MCF 10A (cell line): ENCODE measurements at regions not wholly inside any gene's neighbourhood (a gene's known extent, or its start where the extent isn't known, plus 50 kb on each side); places are given as distances from the start of the nearest gene placed in this dataset.
A peak's percentile ranks its signal among the peaks of the same experiment; 100 is the strongest.
"Not testable (repeated sequence)": the region's sequence is repeated elsewhere in the genome, so short reads cannot be mapped to it uniquely, and the experiment has no call there.

ENCODE experiments used
- BruUV-seq: library from RNA; stranded (reverse); fragments of 400-500 nt; replicated peaks from 2 replicates; lab custom pipeline; 2021; lab: Mats Ljungman, UMichigan
- CTCF ChIA-PET: fragments of 300-600 bp; sonication (Branson Sonifier 250); formaldehyde crosslinking; extraction: SDS; loops from one replicate; lab custom pipeline; 2021; ENCODE audit warnings: antibody characterized with exemption, inconsistent platforms; lab: Yijun Ruan, JAX
- POLR2A ChIA-PET: fragments of 300-600, 350-650 bp; sonication (Branson Sonifier 250); formaldehyde crosslinking; extraction: SDS; loops from one replicate; lab custom pipeline; 2020; ENCODE audit warnings: antibody characterized with exemption, inconsistent platforms; lab: Yijun Ruan, JAX
- DNase-seq: peaks from one replicate; pipeline ENCODE4 v3.0.0-alpha.2; 2018; ENCODE audit not compliant: unreplicated experiment
- H3K27ac Mint-ChIP-seq: one replicate; pipeline ENCODE4 v1.8.0; 2022; ENCODE audit warnings: mild to moderate bottlenecking, low read depth, mixed read lengths; ENCODE audit not compliant: unreplicated experiment
- H3K27me3 Mint-ChIP-seq: one replicate; pipeline ENCODE4 v1.8.0; 2022; ENCODE audit warnings: mixed read lengths; ENCODE audit not compliant: insufficient read depth, unreplicated experiment
- H3K36me3 Mint-ChIP-seq: one replicate; pipeline ENCODE4 v1.8.0; 2022; ENCODE audit warnings: mild to moderate bottlenecking, moderate library complexity, mixed read lengths; ENCODE audit not compliant: insufficient read depth, unreplicated experiment
- H3K4me1 Mint-ChIP-seq: one replicate; pipeline ENCODE4 v1.8.0; 2022; ENCODE audit warnings: mixed read lengths; ENCODE audit not compliant: insufficient read depth, unreplicated experiment
- H3K4me3 Mint-ChIP-seq: one replicate; pipeline ENCODE4 v1.8.0; 2022; ENCODE audit warnings: mild to moderate bottlenecking, moderate library complexity, mixed read lengths; ENCODE audit not compliant: unreplicated experiment
- H3K9me3 Mint-ChIP-seq: one replicate; pipeline ENCODE4 v1.8.0; 2022; ENCODE audit warnings: mixed read lengths; ENCODE audit not compliant: unreplicated experiment
- intact Hi-C: fragments of 100-400 bp; cut with micrococcal nuclease; formaldehyde crosslinking; loops from 2 replicates; pipeline ENCODE4 v1.14.1; 2022
- TF ChIP-seq, protein P1 (sequence below): fragments of 200-600 bp; IDR thresholded peaks from one replicate; pipeline ENCODE4 v1.8.0; 2022; ENCODE audit warnings: antibody characterized with exemption, mild to moderate bottlenecking; ENCODE audit not compliant: unreplicated experiment

GRCh38 chr5:125075567-125075966 is 329.1 kb upstream of the ZNF608 start:
- BruUV-seq: no TSS peak
- intact Hi-C loops: no loop called here
- H3K4me3 Mint-ChIP-seq: no peak overlapping the region

DNA sequence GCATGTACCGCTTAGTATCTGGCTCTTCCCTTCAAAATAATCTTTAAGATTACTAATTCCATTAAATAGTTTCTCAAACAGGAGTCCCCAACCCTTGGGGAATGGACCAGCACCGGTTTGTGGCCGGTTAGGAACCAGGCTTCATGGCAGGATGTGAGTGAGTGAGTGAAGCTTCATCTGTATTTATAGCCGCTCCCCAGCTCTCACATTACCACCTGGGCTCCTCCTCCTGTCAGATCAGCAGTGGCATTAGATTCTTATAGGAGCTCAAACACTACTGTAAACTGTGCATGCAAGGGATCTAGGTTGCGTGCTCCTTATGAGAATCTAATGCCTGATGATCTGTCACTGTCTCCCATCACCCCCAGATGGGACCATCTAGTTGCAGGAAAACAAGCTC is 332.6 kb upstream of the ZNF608 start:
- DNase-seq, CTCF ChIA-PET, H3K4me3 Mint-ChIP-seq, H3K27me3 Mint-ChIP-seq, H3K36me3 Mint-ChIP-seq, H3K4me1 Mint-ChIP-seq, intact Hi-C loops, POLR2A ChIA-PET, BruUV-seq, H3K27ac Mint-ChIP-seq, H3K9me3 Mint-ChIP-seq: not testable (repeated sequence)

More at GRCh38 chr5:125075567-125075966, 329.1 kb upstream of the ZNF608 start:
- no peaks in the 10 kb centered on the region for H3K27me3 Mint-ChIP-seq
- H3K36me3 Mint-ChIP-seq: no peaks in the 10 kb centered on the region
- no peaks in the 10 kb centered on the region for H3K4me1 Mint-ChIP-seq
- TF ChIP-seq, protein P1, sequence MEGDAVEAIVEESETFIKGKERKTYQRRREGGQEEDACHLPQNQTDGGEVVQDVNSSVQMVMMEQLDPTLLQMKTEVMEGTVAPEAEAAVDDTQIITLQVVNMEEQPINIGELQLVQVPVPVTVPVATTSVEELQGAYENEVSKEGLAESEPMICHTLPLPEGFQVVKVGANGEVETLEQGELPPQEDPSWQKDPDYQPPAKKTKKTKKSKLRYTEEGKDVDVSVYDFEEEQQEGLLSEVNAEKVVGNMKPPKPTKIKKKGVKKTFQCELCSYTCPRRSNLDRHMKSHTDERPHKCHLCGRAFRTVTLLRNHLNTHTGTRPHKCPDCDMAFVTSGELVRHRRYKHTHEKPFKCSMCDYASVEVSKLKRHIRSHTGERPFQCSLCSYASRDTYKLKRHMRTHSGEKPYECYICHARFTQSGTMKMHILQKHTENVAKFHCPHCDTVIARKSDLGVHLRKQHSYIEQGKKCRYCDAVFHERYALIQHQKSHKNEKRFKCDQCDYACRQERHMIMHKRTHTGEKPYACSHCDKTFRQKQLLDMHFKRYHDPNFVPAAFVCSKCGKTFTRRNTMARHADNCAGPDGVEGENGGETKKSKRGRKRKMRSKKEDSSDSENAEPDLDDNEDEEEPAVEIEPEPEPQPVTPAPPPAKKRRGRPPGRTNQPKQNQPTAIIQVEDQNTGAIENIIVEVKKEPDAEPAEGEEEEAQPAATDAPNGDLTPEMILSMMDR: no peak
- H3K27ac Mint-ChIP-seq: no peak overlapping the region
- H3K9me3 Mint-ChIP-seq: peaks cover 33% of the 10 kb centered on the region
- CTCF ChIA-PET: no interaction called here
- POLR2A ChIA-PET: no interaction called here
- DNase-seq: no peak

DNA sequence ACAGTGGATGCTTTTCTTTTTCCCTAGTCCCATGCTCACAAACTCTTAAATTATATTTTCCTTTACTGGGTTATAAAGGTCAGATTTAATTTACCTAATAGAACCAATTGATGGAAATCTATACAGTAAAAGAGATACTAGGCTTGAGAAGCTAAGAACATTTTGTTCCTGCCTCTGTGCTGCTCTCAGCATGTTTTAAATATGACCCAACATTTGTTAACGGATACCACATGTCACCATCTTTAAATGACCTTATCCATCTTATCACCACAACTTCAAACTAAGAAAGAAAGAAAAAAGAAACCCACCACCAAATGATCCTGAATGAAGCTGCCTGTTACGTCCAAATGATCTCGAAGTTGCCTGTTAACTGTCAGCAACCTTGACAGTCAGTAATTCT is 334.7 kb upstream of the ZNF608 start:
- H3K4me3 Mint-ChIP-seq: no peak overlapping the region
- intact Hi-C loops: no loop called here
- no peak for DNase-seq
- no peak overlapping the region for H3K27ac Mint-ChIP-seq
- H3K4me1 Mint-ChIP-seq: peaks cover 16% of the 10 kb centered on the region
- no peaks in the 10 kb centered on the region for H3K36me3 Mint-ChIP-seq
- no peaks in the 10 kb centered on the region for H3K27me3 Mint-ChIP-seq
- H3K9me3 Mint-ChIP-seq: no peaks in the 10 kb centered on the region
- CTCF ChIA-PET: interaction anchor here (1.1 kb wide), 1 partner anchor 38 kb away, joined by 3 read pairs; no protein-coding TSS in a partner anchor
- TF ChIP-seq, protein P1: no peak
- POLR2A ChIA-PET: interaction anchor here (0.5 to 1.2 kb wide), 2 partner anchors 89 to 122 kb away, joined by 3 to 4 read pairs; no protein-coding TSS in a partner anchor
- no TSS peak for BruUV-seq

- Mint-ChIP-seq H3K4me1 (peaks cover 16% of the 10 kb centered on the region), H3K27ac (peak overlapping the region; percentile 5), H3K9me3 (peaks cover 9% of the 10 kb centered on the region), H3K36me3 (no peaks in the 10 kb centered on the region), H3K4me3 (no peak overlapping the region), H3K27me3 (no peaks in the 10 kb centered on the region)
- TF ChIP-seq, protein P1: no peak
- DNase-seq: peak; percentile 30
- ChIA-PET POLR2A (interaction anchor here (0.7 to 1.1 kb wide), 4 partner anchors 10 to 297 kb away, joined by 3 read pairs; no protein-coding TSS in a partner anchor), CTCF (interaction anchor here (0.5 to 0.8 kb wide), 5 partner anchors 60 to 1080 kb away, joined by 3 to 4 read pairs (median 3); no protein-coding TSS in a partner anchor)
- intact Hi-C loops: no loop called here
- BruUV-seq: no TSS peak
Observed at GRCh38 chr5:125083981-125084380, 337.5 kb upstream of the ZNF608 start.
